ENCODE measurements at regions not wholly inside any gene's neighbourhood (a gene's known extent, or its start where the extent isn't known, plus 50 kb on each side); places are given as distances from the start of the nearest gene placed in this dataset.

DNA sequence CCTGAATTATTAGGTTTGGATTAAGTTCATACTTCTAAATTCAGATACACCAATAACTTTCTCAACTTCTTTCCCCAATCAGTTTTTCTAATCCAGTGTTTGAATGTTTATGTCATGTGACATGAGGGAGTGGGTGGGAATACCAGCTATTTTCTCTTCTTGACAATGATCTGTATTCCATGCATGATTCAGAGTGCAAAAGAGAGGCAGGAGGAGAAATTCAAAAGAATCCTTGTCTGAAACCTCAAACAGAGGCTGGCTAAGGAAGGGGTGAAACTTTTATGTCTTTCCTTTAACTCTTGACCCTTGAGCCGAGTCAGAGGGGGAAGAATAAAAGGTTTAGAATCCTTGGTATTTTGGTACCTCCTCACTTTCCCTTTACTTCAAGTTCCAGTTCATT lies 544.7 kb downstream of the SPRY1 start:
- H3K9ac ChIP-seq (ENCODE audit: insufficient read depth, low read length): no peak overlapping the region
- no peaks in the 10 kb centered on the region for H3K4me1 ChIP-seq (ENCODE audit: control insufficient read depth, extremely low read depth, insufficient read depth, low read length)
- peak overlapping the region; percentile 45 for H2AFZ ChIP-seq (ENCODE audit: low read length)
- no peaks in the 10 kb centered on the region for H3K79me2 ChIP-seq (ENCODE audit: control insufficient read depth, insufficient read depth, low read length)
- no peak overlapping the region for H3K27ac ChIP-seq (ENCODE audit: insufficient read depth, low read length)
- no peaks in the 10 kb centered on the region for H4K20me1 ChIP-seq (ENCODE audit: control insufficient read depth, extremely low read depth, insufficient read depth, low read length)
- H3K36me3 ChIP-seq (ENCODE audit: control insufficient read depth, insufficient read depth, low read length): no peaks in the 10 kb centered on the region
- H3K4me2 ChIP-seq (ENCODE audit: extremely low read depth, insufficient read depth, low read length): no peak overlapping the region
- DNase-seq (ENCODE audit: low read depth in 2 of 2): peak in 1 of 2 donors; percentile 77
- H3K4me3 ChIP-seq (replicated peaks in 1 of 4; ENCODE audit: control extremely low read depth in 1 of 4, insufficient read depth in 1 of 4, low read depth in 3 of 4, low read length in 4 of 4): no peak overlapping the region
- no peaks in the 10 kb centered on the region for H3K9me3 ChIP-seq (ENCODE audit: control insufficient read depth, insufficient read depth, low read depth, low read length)
- H3K27me3 ChIP-seq (ENCODE audit: control insufficient read depth, insufficient read depth, low read length): no peaks in the 10 kb centered on the region
- TF ChIP-seq EZH2 (IDR thresholded peaks at IDR 0.05; ENCODE audit: low read length, missing control alignments): no peak
- TF ChIP-seq, protein P1, sequence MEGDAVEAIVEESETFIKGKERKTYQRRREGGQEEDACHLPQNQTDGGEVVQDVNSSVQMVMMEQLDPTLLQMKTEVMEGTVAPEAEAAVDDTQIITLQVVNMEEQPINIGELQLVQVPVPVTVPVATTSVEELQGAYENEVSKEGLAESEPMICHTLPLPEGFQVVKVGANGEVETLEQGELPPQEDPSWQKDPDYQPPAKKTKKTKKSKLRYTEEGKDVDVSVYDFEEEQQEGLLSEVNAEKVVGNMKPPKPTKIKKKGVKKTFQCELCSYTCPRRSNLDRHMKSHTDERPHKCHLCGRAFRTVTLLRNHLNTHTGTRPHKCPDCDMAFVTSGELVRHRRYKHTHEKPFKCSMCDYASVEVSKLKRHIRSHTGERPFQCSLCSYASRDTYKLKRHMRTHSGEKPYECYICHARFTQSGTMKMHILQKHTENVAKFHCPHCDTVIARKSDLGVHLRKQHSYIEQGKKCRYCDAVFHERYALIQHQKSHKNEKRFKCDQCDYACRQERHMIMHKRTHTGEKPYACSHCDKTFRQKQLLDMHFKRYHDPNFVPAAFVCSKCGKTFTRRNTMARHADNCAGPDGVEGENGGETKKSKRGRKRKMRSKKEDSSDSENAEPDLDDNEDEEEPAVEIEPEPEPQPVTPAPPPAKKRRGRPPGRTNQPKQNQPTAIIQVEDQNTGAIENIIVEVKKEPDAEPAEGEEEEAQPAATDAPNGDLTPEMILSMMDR (conservative IDR thresholded peaks at IDR 0.05 in 1 of 2, IDR thresholded peaks at IDR 0.05 in 1 of 2; ENCODE audit: low read depth in 1 of 2, low read length in 2 of 2): no peak

DNA sequence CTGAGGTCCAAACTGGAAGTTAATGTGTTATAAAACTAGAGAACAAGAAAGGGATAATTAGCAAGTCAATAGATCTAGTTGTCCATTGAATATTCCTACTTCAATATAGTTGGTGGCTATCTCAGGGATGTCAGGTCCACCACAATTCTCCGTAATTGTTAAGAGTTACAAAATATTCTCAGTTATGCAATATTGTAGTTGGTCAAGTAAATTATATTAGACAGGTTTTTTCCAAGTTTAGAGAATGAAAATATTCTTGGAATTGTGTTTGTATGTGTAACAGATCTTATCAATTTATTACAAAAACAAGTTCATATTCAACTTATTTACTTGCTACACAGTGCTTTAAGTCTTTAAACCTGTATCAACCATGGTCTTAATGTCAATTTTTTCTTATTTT lies 547.4 kb downstream of the SPRY1 start:
- Histone ChIP-seq H3K9me3 (ENCODE audit: control insufficient read depth, insufficient read depth, low read depth, low read length) (no peaks in the 10 kb centered on the region), H3K4me2 (ENCODE audit: extremely low read depth, insufficient read depth, low read length) (no peak overlapping the region)
- no peak for DNase-seq (ENCODE audit: low read depth in 2 of 2)

DNA sequence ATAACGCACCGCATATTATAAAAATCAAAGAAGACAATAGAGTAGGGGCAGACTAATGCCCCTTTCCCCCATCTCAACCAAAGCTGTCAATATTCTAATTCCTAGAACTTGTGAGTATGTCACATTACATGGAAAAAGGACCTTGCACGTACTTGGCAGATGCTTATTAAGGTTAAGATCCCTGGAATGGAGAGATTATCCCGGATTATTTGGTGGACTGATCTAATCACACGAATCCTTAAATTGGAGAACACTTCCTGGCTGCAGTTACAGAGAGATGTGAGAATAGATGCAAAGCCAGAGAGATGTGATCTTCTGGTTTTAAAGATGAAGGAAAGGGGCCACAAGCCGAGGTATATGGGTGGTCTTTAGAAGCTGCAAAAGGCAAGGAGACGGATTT lies 548.7 kb downstream of the SPRY1 start:
- DNase-seq (ENCODE audit: low read depth in 2 of 2): no peak
- no peak overlapping the region for H3K4me3 ChIP-seq (replicated peaks in 1 of 4; ENCODE audit: control extremely low read depth in 1 of 4, insufficient read depth in 1 of 4, low read depth in 3 of 4, low read length in 4 of 4)
- no peaks in the 10 kb centered on the region for H3K79me2 ChIP-seq (ENCODE audit: control insufficient read depth, insufficient read depth, low read length)
- no peak for TF ChIP-seq EZH2 (IDR thresholded peaks at IDR 0.05; ENCODE audit: low read length, missing control alignments)
- TF ChIP-seq, protein P1 (conservative IDR thresholded peaks at IDR 0.05 in 1 of 2, IDR thresholded peaks at IDR 0.05 in 1 of 2; ENCODE audit: low read depth in 1 of 2, low read length in 2 of 2): no peak
- no peak overlapping the region for H2AFZ ChIP-seq (ENCODE audit: low read length)
- H4K20me1 ChIP-seq (ENCODE audit: control insufficient read depth, extremely low read depth, insufficient read depth, low read length): no peaks in the 10 kb centered on the region
- H3K27ac ChIP-seq (ENCODE audit: insufficient read depth, low read length): no peak overlapping the region
- H3K9ac ChIP-seq (ENCODE audit: insufficient read depth, low read length): no peak overlapping the region
- no peaks in the 10 kb centered on the region for H3K36me3 ChIP-seq (ENCODE audit: control insufficient read depth, insufficient read depth, low read length)
- no peaks in the 10 kb centered on the region for H3K27me3 ChIP-seq (ENCODE audit: control insufficient read depth, insufficient read depth, low read length)
- H3K4me1 ChIP-seq (ENCODE audit: control insufficient read depth, extremely low read depth, insufficient read depth, low read length): no peaks in the 10 kb centered on the region
- no peaks in the 10 kb centered on the region for H3K9me3 ChIP-seq (ENCODE audit: control insufficient read depth, insufficient read depth, low read depth, low read length)
- no peak overlapping the region for H3K4me2 ChIP-seq (ENCODE audit: extremely low read depth, insufficient read depth, low read length)

More for the DNA sequence above, 547.4 kb downstream of the SPRY1 start:
- H4K20me1 ChIP-seq (ENCODE audit: control insufficient read depth, extremely low read depth, insufficient read depth, low read length): no peaks in the 10 kb centered on the region
- H3K27ac ChIP-seq (ENCODE audit: insufficient read depth, low read length): no peak overlapping the region
- no peak overlapping the region for H2AFZ ChIP-seq (ENCODE audit: low read length)
- TF ChIP-seq, protein P1 (conservative IDR thresholded peaks at IDR 0.05 in 1 of 2, IDR thresholded peaks at IDR 0.05 in 1 of 2; ENCODE audit: low read depth in 1 of 2, low read length in 2 of 2): no peak
- TF ChIP-seq EZH2 (IDR thresholded peaks at IDR 0.05; ENCODE audit: low read length, missing control alignments): no peak
- H3K79me2 ChIP-seq (ENCODE audit: control insufficient read depth, insufficient read depth, low read length): no peaks in the 10 kb centered on the region
- no peak overlapping the region for H3K4me3 ChIP-seq (replicated peaks in 1 of 4; ENCODE audit: control extremely low read depth in 1 of 4, insufficient read depth in 1 of 4, low read depth in 3 of 4, low read length in 4 of 4)
- H3K36me3 ChIP-seq (ENCODE audit: control insufficient read depth, insufficient read depth, low read length): no peaks in the 10 kb centered on the region
- H3K27me3 ChIP-seq (ENCODE audit: control insufficient read depth, insufficient read depth, low read length): no peaks in the 10 kb centered on the region
- H3K9ac ChIP-seq (ENCODE audit: insufficient read depth, low read length): no peak overlapping the region
- no peaks in the 10 kb centered on the region for H3K4me1 ChIP-seq (ENCODE audit: control insufficient read depth, extremely low read depth, insufficient read depth, low read length)

All from fibroblast of lung (primary cell).